ENCODE measurements at regions not wholly inside any gene's neighbourhood (a gene's known extent, or its start where the extent isn't known, plus 50 kb on each side); places are given as distances from the start of the nearest gene placed in this dataset.
"Not testable (repeated sequence)": the region's sequence is repeated elsewhere in the genome, so short reads cannot be mapped to it uniquely, and the experiment has no call there.

DNA sequence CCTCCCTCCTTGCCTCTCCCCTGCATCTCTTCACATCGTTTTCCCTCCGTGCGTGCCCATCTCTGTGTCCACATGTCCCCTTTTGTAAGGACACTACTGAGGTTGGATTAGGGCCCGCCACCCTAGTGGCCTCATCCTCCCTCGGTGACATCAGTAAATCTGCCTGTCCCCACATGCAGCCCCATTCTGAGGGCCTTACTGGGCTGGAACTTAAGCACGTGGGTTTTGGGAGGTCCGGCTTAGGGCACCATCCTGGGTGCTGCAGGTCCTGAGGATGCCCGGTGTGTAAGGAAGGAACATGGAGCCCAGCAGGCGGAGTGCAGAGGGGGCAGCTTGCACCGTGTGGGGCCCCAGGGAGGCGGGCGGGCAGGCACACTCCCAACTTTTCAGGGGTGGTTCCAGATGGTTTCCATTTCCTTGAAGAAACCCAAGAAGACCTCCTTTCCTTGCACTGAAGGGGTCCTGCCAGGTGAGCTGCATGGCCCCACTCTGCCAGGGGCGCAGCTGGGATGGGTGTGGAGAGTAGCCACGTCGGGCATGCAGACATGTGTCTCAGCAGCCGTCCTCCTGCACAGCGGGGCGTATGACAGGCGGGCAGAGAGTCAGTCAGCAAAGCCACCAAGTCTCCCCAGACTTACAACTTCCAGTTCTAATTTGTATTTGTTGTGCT lies 329.9 kb downstream of the QKI start:
- Histone ChIP-seq H3K36me3 (ENCODE audit: insufficient read depth, low read length) (no peaks in the 10 kb centered on the region), H3K4me3 (ENCODE audit: low read length) (no peak overlapping the region), H2AFZ (ENCODE audit: low read depth, low read length) (no peak overlapping the region), H3K27me3 (ENCODE audit: insufficient read depth, low read length) (no peaks in the 10 kb centered on the region), H3K9me3 (ENCODE audit: low read length) (no peaks in the 10 kb centered on the region), H3K4me1 (ENCODE audit: insufficient read depth, low read length) (peaks cover 22% of the 10 kb centered on the region)

GRCh38 chr6:163743796-163744195 lies 329.3 kb downstream of the QKI start:
- H3K4me3 ChIP-seq (ENCODE audit: low read length): no peak overlapping the region
- H3K36me3 ChIP-seq (ENCODE audit: insufficient read depth, low read length): no peaks in the 10 kb centered on the region

DNA sequence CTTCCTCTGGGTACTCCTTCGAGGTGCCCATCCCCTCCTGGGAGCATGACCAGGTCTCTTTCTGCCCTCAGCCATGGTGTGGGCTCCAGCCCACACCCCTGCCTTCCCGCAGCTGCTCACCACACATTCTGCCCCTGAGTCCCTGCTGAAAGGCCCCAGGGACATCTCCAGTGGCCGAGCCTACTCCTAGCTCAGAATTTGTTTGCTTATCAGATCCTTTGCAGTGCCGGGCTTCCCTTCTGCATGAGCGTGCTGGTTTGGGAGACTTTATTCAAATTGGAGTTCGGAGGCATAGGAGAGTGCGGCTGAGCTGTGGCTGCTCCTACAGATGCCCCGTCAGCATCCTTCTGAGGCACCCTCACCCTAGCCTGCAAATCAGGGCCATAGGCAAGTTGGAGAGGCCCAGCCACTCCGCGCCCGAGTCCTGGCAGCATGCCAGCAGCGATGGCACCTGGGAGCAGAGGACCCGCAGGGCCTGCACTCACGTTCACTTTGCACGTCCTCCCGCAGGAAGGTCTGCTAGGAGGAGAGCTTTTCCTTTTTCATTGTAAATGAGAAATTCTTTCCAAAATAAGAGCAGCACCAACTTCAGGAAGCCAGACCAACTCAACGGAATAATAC lies 327.3 kb downstream of the QKI start:
- peaks cover 22% of the 10 kb centered on the region for H3K4me1 ChIP-seq (ENCODE audit: insufficient read depth, low read length)
- no peak overlapping the region for H3K4me3 ChIP-seq (ENCODE audit: low read length)
- H2AFZ ChIP-seq (ENCODE audit: low read depth, low read length): no peak overlapping the region
- peaks cover 2% of the 10 kb centered on the region for H3K9me3 ChIP-seq (ENCODE audit: low read length)
- no peaks in the 10 kb centered on the region for H3K27me3 ChIP-seq (ENCODE audit: insufficient read depth, low read length)
- no peaks in the 10 kb centered on the region for H3K36me3 ChIP-seq (ENCODE audit: insufficient read depth, low read length)

More at GRCh38 chr6:163743796-163744195, 329.3 kb downstream of the QKI start:
- peaks cover 22% of the 10 kb centered on the region for H3K4me1 ChIP-seq (ENCODE audit: insufficient read depth, low read length)
- H2AFZ ChIP-seq (ENCODE audit: low read depth, low read length): no peak overlapping the region
- no peaks in the 10 kb centered on the region for H3K9me3 ChIP-seq (ENCODE audit: low read length)
- H3K27me3 ChIP-seq (ENCODE audit: insufficient read depth, low read length): no peaks in the 10 kb centered on the region

DNA sequence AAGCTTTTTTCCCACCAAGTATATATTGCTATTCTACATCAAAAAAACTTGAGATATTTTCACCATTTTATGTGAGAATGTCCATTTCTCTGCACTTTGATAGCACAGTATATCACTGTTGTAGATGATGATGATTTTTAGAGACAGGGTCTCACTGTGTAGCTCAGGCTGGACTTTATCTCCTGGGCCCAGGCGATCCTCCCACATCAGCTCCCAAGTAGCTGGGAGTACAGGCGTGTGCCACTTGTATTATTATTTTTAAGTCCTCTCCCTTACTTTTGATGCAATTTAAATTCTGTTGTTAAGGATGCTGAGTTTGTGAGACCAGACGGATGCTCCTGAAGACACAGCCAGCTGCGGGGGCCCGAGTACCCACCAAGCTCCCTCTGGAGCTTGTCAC lies 326.8 kb downstream of the QKI start:
- H3K9me3 ChIP-seq (ENCODE audit: low read length): peaks cover 2% of the 10 kb centered on the region
- H3K27me3 ChIP-seq (ENCODE audit: insufficient read depth, low read length): no peaks in the 10 kb centered on the region
- H3K4me1 ChIP-seq (ENCODE audit: insufficient read depth, low read length): peaks cover 19% of the 10 kb centered on the region
- H2AFZ ChIP-seq (ENCODE audit: low read depth, low read length): no peak overlapping the region
- H3K36me3 ChIP-seq (ENCODE audit: insufficient read depth, low read length): no peaks in the 10 kb centered on the region
- no peak overlapping the region for H3K4me3 ChIP-seq (ENCODE audit: low read length)

DNA sequence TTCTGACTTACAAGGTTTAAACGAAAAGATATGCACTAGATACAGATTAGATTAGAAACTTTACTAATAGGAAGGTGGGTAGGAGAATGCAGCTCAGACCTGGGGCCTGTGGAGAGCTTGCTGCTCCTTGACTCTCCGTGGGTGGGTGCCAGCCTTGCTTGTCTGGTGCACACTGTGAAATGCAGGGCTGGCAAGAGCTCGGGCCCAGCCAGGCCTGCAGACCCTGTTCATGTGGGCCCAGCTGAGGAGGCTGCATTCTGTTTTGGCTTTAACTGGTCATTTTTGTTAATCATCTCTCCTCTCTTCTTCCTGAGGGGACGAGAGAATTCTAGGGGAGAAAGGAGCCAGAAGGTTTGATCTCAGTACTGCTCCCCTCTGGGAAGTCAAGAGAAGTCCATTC lies 325.4 kb downstream of the QKI start:
- H2AFZ ChIP-seq (ENCODE audit: low read depth, low read length): no peak overlapping the region
- H3K4me1 ChIP-seq (ENCODE audit: insufficient read depth, low read length): peaks cover 8% of the 10 kb centered on the region
- no peaks in the 10 kb centered on the region for H3K27me3 ChIP-seq (ENCODE audit: insufficient read depth, low read length)
- peaks cover 2% of the 10 kb centered on the region for H3K9me3 ChIP-seq (ENCODE audit: low read length)
- no peaks in the 10 kb centered on the region for H3K36me3 ChIP-seq (ENCODE audit: insufficient read depth, low read length)
- no peak overlapping the region for H3K4me3 ChIP-seq (ENCODE audit: low read length)

DNA sequence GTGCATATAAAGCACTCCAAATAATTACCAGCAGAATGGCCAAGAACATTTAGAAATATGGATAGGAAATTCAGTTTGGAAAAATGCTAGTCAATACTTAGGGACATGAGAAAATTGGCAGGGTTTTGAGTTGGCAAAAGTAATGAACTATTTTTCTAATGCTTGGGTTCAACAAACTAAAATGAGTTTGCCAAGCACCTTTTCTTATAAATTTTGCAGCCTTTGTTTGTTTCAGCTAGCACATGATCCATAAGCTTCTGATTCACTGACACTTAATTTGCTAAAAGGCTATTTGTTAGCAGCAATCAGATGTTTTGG lies 324.8 kb downstream of the QKI start:
- Histone ChIP-seq H3K4me1 (ENCODE audit: insufficient read depth, low read length) (peaks cover 2% of the 10 kb centered on the region), H3K36me3 (ENCODE audit: insufficient read depth, low read length) (no peaks in the 10 kb centered on the region), H3K4me3 (ENCODE audit: low read length) (no peak overlapping the region), H3K9me3 (ENCODE audit: low read length) (peaks cover 2% of the 10 kb centered on the region), H3K27me3 (ENCODE audit: insufficient read depth, low read length) (no peaks in the 10 kb centered on the region), H2AFZ (ENCODE audit: low read depth, low read length) (no peak overlapping the region)

- Histone ChIP-seq H3K4me1 (ENCODE audit: insufficient read depth, low read length) (no peaks in the 10 kb centered on the region), H3K4me3 (ENCODE audit: low read length) (no peak overlapping the region), H3K27me3 (ENCODE audit: insufficient read depth, low read length) (no peaks in the 10 kb centered on the region), H3K36me3 (ENCODE audit: insufficient read depth, low read length) (no peaks in the 10 kb centered on the region), H3K9me3 (ENCODE audit: low read length) (peaks cover 2% of the 10 kb centered on the region), H2AFZ (ENCODE audit: low read depth, low read length) (no peak overlapping the region)
Observed at GRCh38 chr6:163738725-163739407, 324.3 kb downstream of the QKI start.

GRCh38 chr6:163738304-163738703 lies 323.8 kb downstream of the QKI start:
- H2AFZ ChIP-seq (ENCODE audit: low read depth, low read length): no peak overlapping the region
- H3K9me3 ChIP-seq (ENCODE audit: low read length): peaks cover 2% of the 10 kb centered on the region
- H3K4me1 ChIP-seq (ENCODE audit: insufficient read depth, low read length): no peaks in the 10 kb centered on the region
- H3K4me3 ChIP-seq (ENCODE audit: low read length): no peak overlapping the region
- no peaks in the 10 kb centered on the region for H3K27me3 ChIP-seq (ENCODE audit: insufficient read depth, low read length)
- no peaks in the 10 kb centered on the region for H3K36me3 ChIP-seq (ENCODE audit: insufficient read depth, low read length)

GRCh38 chr6:163735076-163735475 lies 320.6 kb downstream of the QKI start:
- H3K4me3 ChIP-seq (ENCODE audit: low read length): no peak overlapping the region
- H3K4me1 ChIP-seq (ENCODE audit: insufficient read depth, low read length): peaks cover 4% of the 10 kb centered on the region
- H2AFZ ChIP-seq (ENCODE audit: low read depth, low read length): no peak overlapping the region
- no peaks in the 10 kb centered on the region for H3K27me3 ChIP-seq (ENCODE audit: insufficient read depth, low read length)
- peaks cover 2% of the 10 kb centered on the region for H3K9me3 ChIP-seq (ENCODE audit: low read length)
- no peaks in the 10 kb centered on the region for H3K36me3 ChIP-seq (ENCODE audit: insufficient read depth, low read length)

DNA sequence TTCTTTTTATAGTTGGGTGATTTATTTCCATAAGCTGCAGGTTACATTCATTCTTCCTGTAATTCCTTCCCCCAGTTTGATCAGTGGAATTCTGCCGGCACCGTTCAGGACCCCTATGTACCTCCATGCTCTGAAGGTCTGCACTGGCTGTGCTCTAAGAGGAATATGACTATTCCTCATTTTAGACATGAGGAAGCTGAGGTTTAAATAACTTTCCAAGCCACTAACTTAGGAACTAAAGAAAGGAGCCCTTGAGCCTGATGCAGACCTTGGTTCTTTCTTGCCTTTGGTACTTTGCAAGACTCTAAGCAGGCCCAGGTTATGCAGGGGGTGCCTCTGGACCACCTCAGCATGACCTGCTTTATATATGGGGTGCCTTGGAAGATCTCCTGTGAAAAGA lies 318.5 kb downstream of the QKI start:
- Histone ChIP-seq H3K27me3 (ENCODE audit: insufficient read depth, low read length) (no peaks in the 10 kb centered on the region), H3K4me1 (ENCODE audit: insufficient read depth, low read length) (peaks cover 4% of the 10 kb centered on the region), H2AFZ (ENCODE audit: low read depth, low read length) (no peak overlapping the region), H3K36me3 (ENCODE audit: insufficient read depth, low read length) (no peaks in the 10 kb centered on the region), H3K9me3 (ENCODE audit: low read length) (peaks cover 2% of the 10 kb centered on the region), H3K4me3 (ENCODE audit: low read length) (no peak overlapping the region)

DNA sequence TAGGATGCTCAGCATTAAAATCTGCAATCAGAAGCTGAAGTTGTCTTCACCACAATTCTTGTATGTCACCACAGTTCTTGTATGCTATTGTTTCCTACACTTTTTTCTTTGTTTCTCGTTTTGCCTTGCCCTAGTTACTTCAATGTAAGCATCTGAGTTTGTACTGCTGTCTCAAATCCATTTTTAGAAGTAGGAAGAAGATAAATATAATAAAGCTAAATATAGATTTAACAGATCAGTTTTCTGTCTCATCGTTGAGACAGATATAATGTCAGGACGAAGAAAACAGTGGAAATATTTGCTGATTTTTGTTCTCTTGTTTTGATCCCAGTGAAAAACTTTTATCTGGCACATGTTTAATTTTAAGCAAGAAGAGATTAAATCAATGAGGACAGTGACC lies 318.0 kb downstream of the QKI start:
- no peaks in the 10 kb centered on the region for H3K36me3 ChIP-seq (ENCODE audit: insufficient read depth, low read length)
- no peak overlapping the region for H2AFZ ChIP-seq (ENCODE audit: low read depth, low read length)
- H3K4me3 ChIP-seq (ENCODE audit: low read length): no peak overlapping the region
- H3K27me3 ChIP-seq (ENCODE audit: insufficient read depth, low read length): no peaks in the 10 kb centered on the region
- no peaks in the 10 kb centered on the region for H3K9me3 ChIP-seq (ENCODE audit: low read length)
- H3K4me1 ChIP-seq (ENCODE audit: insufficient read depth, low read length): peaks cover 4% of the 10 kb centered on the region

DNA sequence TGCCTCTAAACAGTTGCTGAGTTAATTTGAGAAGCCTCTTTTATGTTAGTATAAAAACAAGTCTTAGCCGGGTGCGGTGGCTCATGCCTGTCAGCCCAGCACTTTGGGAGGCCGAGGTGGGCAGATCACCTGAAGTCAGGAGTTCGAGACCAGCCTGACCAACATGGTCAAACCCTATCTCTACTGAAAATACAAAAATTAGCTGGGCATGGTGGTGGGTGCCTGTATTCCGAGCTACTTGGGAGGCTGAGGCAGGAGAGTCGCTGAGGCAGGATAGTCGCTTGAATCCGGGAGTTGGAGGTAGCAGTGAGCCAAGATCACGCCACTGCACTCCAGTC lies 317.5 kb downstream of the QKI start:
- not testable (repeated sequence) for H3K4me1 ChIP-seq (ENCODE audit: insufficient read depth, low read length); H3K4me3 ChIP-seq (ENCODE audit: low read length); H2AFZ ChIP-seq (ENCODE audit: low read depth, low read length); H3K9me3 ChIP-seq (ENCODE audit: low read length); H3K36me3 ChIP-seq (ENCODE audit: insufficient read depth, low read length); H3K27me3 ChIP-seq (ENCODE audit: insufficient read depth, low read length)

DNA sequence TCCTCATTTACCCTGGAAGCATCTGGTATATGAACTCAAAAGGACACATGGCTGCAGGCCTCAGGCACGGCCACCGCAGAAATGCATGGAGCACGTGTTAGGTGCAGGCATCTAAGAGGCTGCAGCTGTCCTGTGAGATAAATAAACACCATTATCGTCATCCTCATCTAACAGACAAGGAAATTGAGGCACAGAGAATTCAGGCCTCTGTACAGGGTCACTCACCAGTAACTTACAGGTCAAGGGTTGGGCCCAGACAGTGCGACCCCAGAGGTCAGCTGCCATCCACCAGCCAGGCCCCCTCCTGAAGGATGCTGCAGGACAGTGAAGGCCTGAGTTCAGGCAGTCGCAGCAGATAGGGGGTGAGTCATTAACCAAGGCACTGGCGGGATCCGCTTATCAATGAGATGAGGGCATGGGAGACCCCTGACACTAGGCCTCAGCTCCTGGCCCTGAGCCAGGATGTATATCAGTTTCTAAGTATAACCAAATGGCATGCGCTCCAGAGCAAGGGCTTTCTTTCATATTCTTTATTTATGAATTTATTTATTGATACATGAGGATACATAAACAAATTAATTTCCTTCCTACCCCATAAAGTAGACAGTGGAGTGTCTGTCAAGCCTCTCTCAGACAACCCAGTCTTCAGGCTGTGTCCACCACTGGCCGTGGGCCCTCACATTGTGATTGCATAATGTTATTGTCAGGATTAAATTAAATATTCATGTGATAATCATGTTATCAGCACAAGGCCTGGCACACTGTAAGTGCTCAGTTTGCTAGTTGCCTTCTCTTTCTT lies 316.9 kb downstream of the QKI start:
- Histone ChIP-seq H3K36me3 (ENCODE audit: insufficient read depth, low read length) (no peaks in the 10 kb centered on the region), H2AFZ (ENCODE audit: low read depth, low read length) (no peak overlapping the region), H3K27me3 (ENCODE audit: insufficient read depth, low read length) (no peaks in the 10 kb centered on the region), H3K9me3 (ENCODE audit: low read length) (no peaks in the 10 kb centered on the region), H3K4me3 (ENCODE audit: low read length) (no peak overlapping the region), H3K4me1 (ENCODE audit: insufficient read depth, low read length) (peaks cover 4% of the 10 kb centered on the region)

Data from neuron (in vitro differentiated cells).